ENCODE measurements at regions not wholly inside any gene's neighbourhood (a gene's known extent, or its start where the extent isn't known, plus 50 kb on each side); places are given as distances from the start of the nearest gene placed in this dataset.
"Not testable (repeated sequence)": the region's sequence is repeated elsewhere in the genome, so short reads cannot be mapped to it uniquely, and the experiment has no call there.

- no peak for DNase-seq (ENCODE audit: low read depth)
- TF ChIP-seq CTCF (IDR thresholded peaks at IDR 0.05; ENCODE audit: control insufficient read depth, insufficient read depth, low read depth, low read length, missing control alignments) = no peak
- H3K4me3 ChIP-seq (ENCODE audit: control insufficient read depth, low read depth, low read length) = no peak overlapping the region
Observed at GRCh38 chr22:49699928-49700498, 127.7 kb downstream of the BRD1 start.

GRCh38 chr22:49699476-49699875 lies 128.2 kb downstream of the BRD1 start:
- DNase-seq (ENCODE audit: low read depth) = no peak
- TF ChIP-seq CTCF (IDR thresholded peaks at IDR 0.05; ENCODE audit: control insufficient read depth, insufficient read depth, low read depth, low read length, missing control alignments) = no peak
- no peak overlapping the region for H3K4me3 ChIP-seq (ENCODE audit: control insufficient read depth, low read depth, low read length)

GRCh38 chr22:49698616-49699015 lies 129.1 kb downstream of the BRD1 start:
- not testable (repeated sequence) for H3K4me3 ChIP-seq (ENCODE audit: control insufficient read depth, low read depth, low read length); DNase-seq (ENCODE audit: low read depth)

- no peak for TF ChIP-seq CTCF (IDR thresholded peaks at IDR 0.05; ENCODE audit: control insufficient read depth, insufficient read depth, low read depth, low read length, missing control alignments)
- DNase-seq (ENCODE audit: low read depth) = no peak
Observed at GRCh38 chr22:49697047-49697446, 130.6 kb downstream of the BRD1 start.

GRCh38 chr22:49694462-49695260 lies 133.0 kb downstream of the BRD1 start:
- H3K4me3 ChIP-seq (ENCODE audit: control insufficient read depth, low read depth, low read length) = no peak overlapping the region
- DNase-seq (ENCODE audit: low read depth) = no peak
- TF ChIP-seq CTCF (IDR thresholded peaks at IDR 0.05; ENCODE audit: control insufficient read depth, insufficient read depth, low read depth, low read length, missing control alignments) = no peak

More at GRCh38 chr22:49697047-49697446, 130.6 kb downstream of the BRD1 start:
- H3K4me3 ChIP-seq (ENCODE audit: control insufficient read depth, low read depth, low read length) = no peak overlapping the region

GRCh38 chr22:49693848-49694247 lies 133.8 kb downstream of the BRD1 start:
- DNase-seq (ENCODE audit: low read depth) = no peak
- TF ChIP-seq CTCF (IDR thresholded peaks at IDR 0.05; ENCODE audit: control insufficient read depth, insufficient read depth, low read depth, low read length, missing control alignments) = no peak
- no peak overlapping the region for H3K4me3 ChIP-seq (ENCODE audit: control insufficient read depth, low read depth, low read length)

GRCh38 chr22:49693416-49693815 lies 134.3 kb downstream of the BRD1 start:
- no peak for TF ChIP-seq CTCF (IDR thresholded peaks at IDR 0.05; ENCODE audit: control insufficient read depth, insufficient read depth, low read depth, low read length, missing control alignments)
- no peak overlapping the region for H3K4me3 ChIP-seq (ENCODE audit: control insufficient read depth, low read depth, low read length)
- DNase-seq (ENCODE audit: low read depth) = no peak

All from AG09309 (cell line).